ENCODE measurements at regions not wholly inside any gene's neighbourhood (a gene's known extent, or its start where the extent isn't known, plus 50 kb on each side); places are given as distances from the start of the nearest gene placed in this dataset.

GRCh38 chr5:2123874-2124273 is 241.1 kb upstream of the IRX4 start:
- H3K27ac ChIP-seq = no peak overlapping the region
- TF ChIP-seq ZFX (IDR thresholded peaks at IDR 0.05; ENCODE audit: borderline replicate concordance) (no peak), CTCF (IDR thresholded peaks at IDR 0.05) (no peak)

- no peak overlapping the region for H3K27ac ChIP-seq
- TF ChIP-seq ZFX (IDR thresholded peaks at IDR 0.05; ENCODE audit: borderline replicate concordance) (no peak), CTCF (IDR thresholded peaks at IDR 0.05) (no peak)
These were observed 237.6 kb upstream of the IRX4 start for GRCh38 chr5:2120361-2120760.

GRCh38 chr5:2119573-2119972 is 236.8 kb upstream of the IRX4 start:
- no peak overlapping the region for H3K27ac ChIP-seq
- TF ChIP-seq ZFX (IDR thresholded peaks at IDR 0.05; ENCODE audit: borderline replicate concordance) = no peak
- TF ChIP-seq CTCF (IDR thresholded peaks at IDR 0.05) = no peak

DNA sequence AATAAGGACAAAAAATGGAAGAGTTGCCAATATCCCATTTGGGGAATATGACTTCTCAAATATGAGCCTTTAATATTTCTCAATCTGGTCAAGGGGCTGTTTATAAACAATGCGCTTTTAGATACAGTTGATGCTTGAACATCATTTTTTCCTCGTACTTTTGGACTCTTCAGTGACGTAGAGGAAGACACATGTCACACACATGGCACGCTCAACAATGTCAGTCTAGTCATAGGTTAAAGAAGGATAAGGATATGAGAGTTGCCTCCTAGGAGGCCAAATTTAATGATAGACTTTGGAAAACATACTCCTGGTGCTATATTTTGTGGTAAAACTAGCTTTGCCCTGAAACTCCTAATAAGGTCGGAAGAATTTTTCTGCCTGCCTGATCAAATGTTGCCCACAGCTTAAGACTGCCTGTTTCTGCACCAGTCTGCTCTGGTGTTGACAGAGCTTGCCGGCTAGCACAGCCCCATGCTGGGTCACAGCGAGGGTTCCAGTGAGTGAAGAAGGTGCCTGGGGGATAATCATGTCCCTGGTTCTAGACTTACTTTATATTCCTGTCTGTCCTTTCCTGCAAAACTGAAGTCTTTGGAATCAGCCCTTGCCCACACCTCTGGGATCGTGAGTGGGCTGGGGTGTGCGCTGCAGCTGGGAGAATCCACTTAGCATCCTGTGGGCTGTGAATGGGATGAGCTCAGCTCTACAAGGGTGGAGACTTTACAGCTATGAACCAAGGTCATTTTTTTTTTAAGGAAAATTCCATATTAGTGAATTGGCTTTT is 230.8 kb upstream of the IRX4 start:
- TF ChIP-seq ZFX (IDR thresholded peaks at IDR 0.05; ENCODE audit: borderline replicate concordance) = no peak
- TF ChIP-seq CTCF (IDR thresholded peaks at IDR 0.05) = no peak
- no peak overlapping the region for H3K27ac ChIP-seq

DNA sequence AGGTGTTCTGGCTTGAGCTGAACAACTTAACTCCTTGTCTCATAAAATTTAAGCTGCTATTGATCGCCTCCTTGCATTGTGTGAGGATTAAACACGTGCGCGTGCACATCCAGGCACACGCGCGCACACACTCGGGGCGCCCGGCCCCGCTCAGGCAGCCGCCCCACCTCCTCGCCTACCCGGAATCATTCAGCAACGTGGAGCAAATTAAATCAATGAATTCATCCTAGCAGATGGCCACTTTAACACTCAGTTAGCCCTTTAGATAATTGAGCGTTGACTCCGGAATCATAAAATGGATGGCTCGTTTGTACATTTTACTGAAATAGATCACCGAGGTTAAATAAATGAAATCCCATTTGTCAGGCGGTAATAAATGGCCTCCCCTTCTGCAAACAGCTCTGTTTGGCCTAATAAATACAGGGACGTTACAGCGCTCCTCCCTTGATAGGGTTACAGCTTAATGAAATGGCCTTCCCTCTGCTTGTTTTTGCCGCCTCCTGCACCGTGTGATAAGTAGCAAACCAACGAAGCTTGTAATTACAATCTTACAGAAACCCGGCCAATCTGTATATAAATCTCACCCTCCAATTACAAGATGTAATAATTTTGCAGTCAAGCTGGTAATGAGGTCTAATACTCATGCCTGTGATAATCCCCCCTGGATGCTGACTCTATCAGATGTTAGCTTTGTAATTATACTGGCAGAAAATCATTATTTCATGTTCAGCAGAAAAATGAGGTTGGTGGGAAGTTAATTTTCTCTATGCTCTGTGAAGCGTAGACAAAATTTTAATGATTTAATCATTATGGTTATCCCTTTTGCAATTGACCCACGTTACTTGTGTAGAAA is 229.7 kb upstream of the IRX4 start:
- TF ChIP-seq ZFX (IDR thresholded peaks at IDR 0.05; ENCODE audit: borderline replicate concordance) = no peak
- TF ChIP-seq CTCF (IDR thresholded peaks at IDR 0.05) = no peak
- no peak overlapping the region for H3K27ac ChIP-seq

GRCh38 chr5:2111569-2112105 is 228.9 kb upstream of the IRX4 start:
- H3K27ac ChIP-seq = no peak overlapping the region
- TF ChIP-seq ZFX (IDR thresholded peaks at IDR 0.05; ENCODE audit: borderline replicate concordance) (no peak), CTCF (IDR thresholded peaks at IDR 0.05) (no peak)
